GM21447 (cell line): ENCODE measurements at regions not wholly inside any gene's neighbourhood (a gene's known extent, or its start where the extent isn't known, plus 50 kb on each side); places are given as distances from the start of the nearest gene placed in this dataset.
"Not testable (repeated sequence)": the region's sequence is repeated elsewhere in the genome, so short reads cannot be mapped to it uniquely, and the experiment has no call there.

Experiments used
- ATAC-seq: cut with Tn5 transposase; IDR thresholded peaks from one replicate; pipeline ENCODE4 v1.9.1; 2021; ENCODE audit not compliant: unreplicated experiment

DNA sequence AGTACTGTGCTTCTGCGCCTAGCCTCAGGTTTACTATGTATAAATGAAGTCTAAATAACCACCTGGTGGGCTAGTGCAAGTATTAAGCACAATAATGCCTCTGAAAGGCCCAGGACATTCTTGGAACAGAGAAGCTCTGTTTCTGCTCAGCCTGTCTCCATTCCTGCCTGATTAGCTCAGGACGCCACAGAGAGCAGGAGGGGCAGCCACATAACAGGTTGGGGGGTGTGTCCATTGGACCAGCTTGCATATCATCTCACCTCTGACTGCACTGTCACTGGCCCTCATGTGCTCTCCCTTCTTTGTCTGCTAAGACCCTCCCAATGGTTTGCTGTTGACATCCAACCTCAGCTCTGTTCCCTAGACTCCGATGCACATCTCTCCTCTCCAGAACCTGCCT is 52.8 kb upstream of the IKZF1 start:
- no peak for ATAC-seq

DNA sequence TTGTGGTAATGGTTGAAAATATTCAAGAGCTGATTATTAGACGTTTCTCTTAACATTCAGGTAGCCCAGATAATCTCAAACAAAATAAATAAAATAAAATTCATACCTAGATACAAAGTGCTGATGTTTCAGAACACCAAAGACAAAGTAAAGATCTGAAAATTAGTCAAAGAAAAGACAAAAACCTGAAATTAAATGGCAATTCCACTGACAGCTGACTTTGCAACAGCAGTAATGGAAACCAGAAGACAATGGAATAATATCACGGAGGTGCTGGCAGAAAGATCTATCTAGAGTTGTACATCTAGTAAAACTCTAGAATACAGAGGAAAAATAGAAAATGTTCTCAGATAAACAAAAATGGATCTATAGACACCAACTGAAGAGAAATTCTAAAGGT is 58.0 kb upstream of the IKZF1 start:
- no peak for ATAC-seq

DNA sequence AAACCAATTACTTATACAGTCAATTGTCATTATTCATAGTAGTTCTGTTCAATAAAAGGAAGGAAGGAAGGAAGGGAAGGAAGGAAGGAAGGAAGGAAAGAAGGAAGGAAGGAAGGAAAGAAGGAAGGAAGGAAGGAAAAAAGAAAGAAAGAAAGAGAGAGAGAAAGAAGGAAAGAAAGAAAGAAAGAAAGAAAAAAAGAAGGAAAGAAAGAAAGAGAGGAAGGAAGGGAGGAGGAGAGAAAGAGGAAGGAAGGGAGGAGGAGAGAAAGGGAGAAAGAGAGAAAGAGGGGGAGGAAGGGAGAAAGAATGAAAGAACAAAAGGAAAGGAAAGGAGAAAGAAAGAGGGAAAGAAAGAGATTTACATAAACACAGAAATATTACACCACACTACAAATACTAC is 62.4 kb upstream of the IKZF1 start:
- not testable (repeated sequence) for ATAC-seq

DNA sequence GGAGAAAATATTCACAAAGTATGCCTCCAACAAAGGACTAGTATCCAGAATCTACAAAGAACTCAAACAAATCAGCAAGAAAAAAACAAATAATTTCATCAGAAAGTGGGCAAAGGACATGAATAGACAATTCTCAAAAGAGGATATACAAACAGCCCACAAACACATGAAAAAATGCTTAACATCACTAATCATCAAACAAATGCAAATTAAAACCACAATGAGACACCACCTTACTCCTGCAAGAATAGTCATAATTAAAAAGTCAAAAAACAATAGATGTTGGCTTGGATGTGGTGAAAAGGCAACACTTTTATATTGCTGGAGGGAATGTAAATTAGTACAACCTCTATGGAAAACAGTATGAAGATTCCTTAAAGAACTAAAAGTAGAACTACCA is 63.8 kb upstream of the IKZF1 start:
- ATAC-seq, result not testable (repeated sequence)

DNA sequence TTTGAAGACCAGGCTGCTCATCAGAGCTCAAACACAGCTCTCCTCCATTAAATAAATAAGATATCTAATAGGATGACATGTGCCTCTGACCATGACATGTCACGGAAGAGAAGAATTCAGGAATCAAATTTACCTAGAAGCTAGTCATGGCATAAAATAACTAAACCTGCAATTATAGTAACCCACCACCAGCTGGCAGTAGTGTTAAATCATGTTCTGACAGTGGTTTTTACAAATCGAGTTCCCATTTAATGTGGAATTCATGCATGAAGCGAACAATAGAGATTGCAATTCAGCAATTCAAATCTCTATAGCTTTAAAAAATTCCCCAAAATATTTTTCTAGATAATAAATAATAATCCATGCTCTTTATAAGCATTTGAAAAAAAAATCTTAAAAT is 74.6 kb upstream of the IKZF1 start:
- ATAC-seq, result no peak

DNA sequence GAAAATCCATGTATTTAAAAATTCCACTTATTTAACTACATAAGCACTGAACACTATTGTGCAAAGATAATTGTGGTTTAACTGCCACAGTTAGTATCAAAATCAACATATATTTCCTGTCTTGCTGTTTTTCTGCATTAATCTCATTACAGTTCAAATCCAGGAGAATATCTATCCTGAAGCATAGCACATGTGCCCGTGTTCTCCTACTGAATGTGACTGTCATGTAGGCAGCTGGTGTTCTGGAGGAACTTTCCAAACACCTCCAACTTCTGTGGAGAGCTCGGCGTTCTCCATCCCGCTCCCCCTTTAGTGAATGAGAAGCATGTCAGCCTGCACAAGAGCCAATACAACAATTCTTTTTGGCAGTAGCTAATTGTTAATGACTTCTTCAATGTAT is 76.4 kb upstream of the IKZF1 start:
- no peak for ATAC-seq

DNA sequence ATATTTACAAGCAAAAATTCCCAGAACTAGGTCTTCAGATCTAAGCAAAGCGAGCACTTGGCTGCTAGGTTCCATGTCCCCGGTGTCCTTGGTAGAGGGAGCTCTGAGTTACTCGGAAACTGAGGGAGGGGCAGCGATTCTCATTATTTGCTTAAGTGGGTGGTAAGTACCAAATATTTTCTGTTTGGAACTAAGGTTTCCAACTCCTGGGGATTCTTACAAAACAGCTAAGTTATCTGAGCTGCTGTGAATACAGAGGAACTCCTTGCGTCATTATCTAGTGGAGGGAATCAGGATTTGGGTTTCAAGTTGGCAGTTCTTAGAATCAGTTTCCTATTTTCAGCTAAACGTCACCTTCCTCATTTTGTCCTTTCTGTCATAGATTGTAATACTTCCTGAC is 76.8 kb upstream of the IKZF1 start:
- ATAC-seq, result no peak

DNA sequence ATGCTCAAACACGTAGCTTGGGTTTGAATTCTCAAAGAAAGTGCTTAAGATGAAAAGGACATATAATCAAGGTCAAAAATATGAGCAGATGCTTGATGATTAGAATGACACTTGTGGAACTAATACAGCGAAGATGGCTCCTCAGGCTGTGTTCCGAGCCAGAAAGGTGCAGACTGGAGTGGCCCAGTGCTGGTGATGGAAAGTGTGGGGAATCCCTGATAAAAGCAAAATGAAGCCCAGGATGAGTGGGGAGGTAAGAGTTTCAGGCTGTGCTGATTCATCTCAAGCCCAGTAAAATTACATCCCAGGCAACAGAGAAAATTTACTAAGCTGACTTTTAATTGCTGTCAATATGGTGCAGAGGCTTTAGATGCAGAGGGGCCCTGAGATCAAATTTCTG is 77.8 kb upstream of the IKZF1 start:
- no peak for ATAC-seq

DNA sequence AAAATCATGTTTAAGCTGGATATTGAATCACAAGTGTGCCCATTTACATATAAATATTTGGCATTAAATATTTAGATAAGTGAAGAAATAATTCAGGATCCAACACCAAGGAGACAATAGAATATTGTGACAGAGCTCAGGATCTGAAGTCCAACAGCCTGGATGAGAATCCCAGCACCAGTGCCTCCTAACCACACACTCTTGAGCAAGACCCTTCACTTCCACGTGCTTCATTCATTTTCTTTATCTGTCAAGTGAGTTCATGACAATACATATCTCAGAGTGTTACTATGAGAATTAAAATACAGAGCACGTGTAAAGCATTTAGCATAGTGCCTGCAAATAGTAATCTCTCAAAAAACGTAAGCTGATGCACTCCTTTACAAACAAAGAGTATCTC is 78.4 kb upstream of the IKZF1 start:
- no peak for ATAC-seq

DNA sequence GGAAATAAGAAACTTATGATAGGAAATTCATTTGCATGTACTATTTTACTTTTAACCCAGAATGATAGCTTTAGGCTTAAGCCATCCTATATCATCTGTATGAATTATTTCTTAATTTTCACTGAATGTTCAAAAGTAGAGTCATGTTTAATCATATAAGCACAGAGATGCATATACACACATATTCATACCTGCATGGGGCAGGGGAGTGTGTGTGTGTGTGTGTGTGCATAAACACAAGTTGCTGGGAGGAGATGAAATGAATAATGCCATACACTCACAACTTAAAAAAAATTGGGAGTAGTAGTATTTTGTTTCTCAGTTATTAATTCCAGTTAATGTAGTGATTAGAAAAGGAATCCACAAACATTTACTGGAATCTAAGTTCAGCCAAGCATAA is 83.1 kb upstream of the IKZF1 start:
- no peak for ATAC-seq

DNA sequence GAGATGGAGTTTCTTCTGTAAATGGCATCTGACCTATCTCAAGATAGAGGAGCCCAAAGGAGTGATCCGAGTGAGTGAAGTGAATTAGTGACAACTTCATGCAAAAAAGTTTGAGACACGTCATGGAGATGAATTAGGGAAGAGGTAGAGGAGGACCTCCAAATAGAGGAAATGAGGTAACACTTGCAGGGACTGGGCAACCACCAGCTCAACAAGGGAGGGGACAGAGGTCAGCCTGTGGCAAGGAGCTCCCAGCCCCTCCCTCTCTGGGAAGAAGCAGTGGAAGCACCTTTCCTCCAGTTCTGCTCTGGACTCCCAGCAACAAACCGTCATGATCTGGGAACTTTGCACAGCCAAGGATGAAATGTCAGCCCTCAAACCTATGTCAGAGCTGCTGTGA is 83.5 kb upstream of the IKZF1 start:
- no peak for ATAC-seq

DNA sequence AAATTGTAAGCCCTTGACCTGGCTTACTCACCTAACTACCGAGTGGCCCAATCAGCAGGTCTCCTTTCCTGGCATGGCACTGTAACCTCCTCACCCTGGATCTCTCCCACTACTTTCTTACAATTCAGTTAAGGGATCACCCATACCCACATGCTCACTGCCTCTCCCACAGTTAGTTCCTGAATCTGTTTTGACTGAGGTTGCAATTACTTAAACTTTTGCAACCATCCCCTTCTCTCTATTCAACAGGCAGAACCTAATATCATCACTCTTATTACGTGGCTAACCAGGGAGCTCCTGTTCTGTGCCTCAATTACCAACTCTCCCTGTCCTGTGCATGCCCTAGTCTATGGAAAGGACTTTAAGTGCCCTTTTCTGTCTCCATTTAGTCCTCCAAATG is 84.2 kb upstream of the IKZF1 start:
- no peak for ATAC-seq

DNA sequence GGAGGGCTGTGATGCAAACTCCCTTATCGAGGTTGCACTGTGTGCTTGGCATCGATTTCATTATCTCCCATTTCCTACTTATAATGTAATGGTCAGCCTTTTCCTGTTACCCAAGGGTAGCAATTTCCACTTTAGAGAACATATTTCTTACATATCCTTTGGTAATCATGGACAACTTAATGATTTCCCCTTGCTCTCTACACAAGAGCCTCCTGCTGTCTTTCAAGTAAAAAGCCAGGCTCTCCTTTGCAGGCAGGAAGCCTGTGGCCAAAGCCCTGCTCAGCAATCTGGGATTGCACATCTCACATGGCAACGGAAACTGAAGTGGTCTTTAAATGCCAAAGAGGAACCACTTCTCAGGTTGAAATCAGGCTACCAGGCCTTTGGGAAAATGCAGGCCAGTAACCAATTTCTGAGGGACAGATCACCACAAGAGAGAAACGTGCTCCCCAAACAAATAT is 86.7 kb upstream of the IKZF1 start:
- no peak for ATAC-seq

DNA sequence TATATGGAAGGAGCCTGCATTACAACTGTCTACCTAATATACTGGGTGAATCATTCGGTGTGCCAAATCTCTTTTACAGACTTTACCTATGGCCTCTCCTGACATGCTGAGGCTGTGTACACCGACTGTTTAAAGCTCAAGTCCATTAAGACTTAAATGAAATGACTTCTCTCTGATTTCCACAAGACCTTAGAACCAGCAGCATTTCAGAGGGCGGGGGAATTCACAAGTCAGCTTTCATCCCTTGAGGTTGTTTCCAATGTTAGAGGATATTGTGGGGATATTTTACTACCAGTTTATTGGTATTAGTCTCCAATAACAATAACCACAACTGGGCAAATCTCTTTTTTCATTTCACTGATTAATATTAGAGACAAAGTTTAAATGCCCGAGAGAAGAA is 87.1 kb upstream of the IKZF1 start:
- no peak for ATAC-seq

DNA sequence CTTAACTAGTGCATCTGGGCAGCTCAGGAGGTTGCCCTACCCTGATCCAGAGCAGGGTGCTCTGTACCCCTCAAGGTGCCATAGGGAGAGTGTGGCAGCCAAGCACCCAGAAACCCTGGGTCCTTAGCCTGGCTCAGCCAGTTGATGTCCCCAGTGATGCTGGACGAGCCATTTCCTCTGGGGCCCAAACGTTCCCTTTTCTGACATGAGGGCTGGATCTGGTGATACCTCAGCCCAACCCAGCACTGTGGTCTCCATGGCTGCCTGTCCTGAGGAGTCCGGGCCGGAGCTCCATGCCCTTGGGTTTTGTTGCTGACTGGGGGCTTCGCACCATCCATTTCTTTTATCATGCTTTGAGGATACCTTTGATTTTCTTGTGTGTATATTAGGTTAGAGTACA is 87.9 kb upstream of the IKZF1 start:
- no peak for ATAC-seq

DNA sequence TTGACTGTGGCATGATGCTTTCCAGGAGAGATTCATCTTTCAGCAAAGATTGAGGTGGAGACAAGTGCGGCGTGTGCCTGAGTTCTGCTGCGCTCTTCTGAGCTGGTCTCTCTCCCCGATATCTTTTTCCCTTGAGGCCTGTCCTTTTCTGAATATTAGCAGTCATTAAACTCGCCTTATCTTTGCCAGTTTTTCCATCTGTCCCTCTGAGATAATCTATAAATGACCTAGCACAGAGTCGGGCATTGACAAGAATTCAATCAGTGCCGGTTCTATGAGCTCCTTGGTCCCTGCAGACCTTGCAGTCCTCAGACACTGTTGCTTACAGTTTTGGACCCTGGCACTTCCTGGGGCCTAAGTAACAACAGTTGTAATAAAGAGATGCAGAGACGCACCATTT is 89.7 kb upstream of the IKZF1 start:
- ATAC-seq, result no peak

DNA sequence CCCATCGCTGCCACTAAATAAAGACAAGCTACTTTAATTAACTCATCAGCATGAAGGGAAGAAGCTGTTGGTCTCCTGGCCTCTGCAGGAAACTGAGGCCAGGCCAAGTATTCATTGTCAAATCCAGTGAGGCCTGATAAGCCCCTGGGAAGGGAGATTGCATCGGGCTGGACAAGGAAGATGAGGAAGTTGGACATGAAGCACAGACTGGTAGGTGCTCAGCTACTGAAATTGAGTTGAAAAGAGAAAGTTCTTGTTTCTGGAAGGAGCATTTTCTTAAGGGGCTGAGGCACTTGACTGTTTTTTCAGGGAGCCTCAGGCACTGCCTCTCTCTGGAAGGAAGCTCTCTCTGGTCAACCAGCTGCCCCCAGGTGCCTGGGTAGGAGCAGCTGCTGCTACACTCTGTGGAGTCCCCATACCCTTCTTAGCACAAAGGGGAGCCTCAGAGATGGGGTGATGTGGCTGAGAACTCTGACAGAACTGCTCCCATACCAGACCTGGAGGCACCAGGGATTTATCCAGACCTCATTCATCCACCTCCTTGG is 90.3 kb upstream of the IKZF1 start:
- no peak for ATAC-seq

DNA sequence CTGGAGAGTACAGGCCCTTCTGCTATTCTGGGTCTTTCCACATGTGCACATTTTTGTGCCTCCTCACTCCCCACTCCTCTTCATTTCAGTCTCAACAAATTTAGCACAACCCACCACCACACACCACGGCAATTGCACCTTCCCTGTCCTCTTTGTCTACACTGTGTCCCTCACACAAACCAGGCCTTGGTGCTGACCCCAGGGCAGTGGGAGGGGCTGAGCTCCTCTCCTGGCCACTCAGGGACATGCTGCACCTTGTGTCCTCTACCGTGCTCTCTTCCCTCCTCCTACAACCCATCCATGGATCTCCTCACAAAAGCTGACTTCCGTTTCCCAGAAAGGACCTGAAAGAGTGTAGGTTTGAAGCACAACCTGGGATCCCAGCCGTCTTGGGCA is 90.9 kb upstream of the IKZF1 start:
- ATAC-seq, result no peak

DNA sequence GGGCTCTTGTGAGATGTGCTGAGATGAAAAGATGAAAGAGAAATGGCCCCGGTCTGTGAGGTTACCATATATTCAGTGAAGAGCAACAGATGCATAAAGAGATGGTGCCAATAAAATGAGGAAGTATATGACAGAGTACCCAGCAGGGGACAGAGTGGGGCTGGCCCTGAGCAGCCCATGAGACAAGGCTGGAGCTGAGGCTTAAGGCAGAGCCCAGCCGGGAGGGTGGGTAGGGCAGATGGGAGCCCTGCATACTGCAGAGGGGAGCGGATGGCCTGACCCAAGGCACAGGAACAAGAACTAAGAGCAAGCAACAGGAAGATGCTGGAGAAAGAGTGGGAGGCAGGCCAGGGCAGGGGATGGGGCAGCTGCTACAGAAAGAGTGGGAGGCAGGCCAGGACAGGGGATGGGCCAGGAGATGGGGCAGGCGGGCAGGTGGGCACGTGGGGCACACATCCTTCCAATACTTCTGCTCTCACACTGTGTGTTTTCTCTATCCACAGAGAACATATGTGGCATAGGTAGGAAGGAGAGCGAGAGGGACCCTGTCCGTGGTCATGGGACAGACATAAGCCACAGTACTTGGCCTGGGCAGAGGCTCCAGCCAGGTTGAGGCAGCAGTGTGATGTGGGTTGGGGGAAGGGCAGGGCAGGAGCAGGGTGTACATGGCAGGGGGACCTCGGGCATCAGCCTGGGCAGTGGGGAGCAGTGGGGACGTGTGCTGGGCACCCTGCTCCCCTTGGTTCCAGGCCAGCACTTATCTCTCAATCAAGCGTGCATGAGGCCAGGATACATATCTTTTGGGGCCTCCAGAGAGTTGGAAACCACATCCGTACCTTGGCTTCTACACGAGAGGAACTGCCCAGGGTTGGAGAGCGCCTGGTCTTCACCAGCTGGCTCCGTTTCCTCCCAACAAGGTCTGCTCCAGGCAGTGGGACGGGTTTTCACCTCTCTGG is 91.6 kb upstream of the IKZF1 start:
- ATAC-seq, result peak; percentile 67

DNA sequence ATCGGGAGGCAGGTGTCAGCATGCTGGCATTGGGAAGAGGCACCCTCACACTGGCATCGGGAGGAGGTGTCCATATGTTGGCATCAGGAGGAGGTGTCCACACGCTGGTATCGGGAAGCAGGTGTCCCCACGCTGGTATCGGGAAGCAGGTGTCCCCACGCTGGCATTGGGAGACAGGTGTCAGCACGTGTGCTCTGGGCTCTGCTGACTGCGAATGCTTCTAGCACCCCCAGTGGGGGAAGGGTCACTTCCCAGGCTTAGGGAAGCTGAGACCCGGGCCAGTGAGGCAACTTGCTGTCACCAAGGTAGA is 92.5 kb upstream of the IKZF1 start:
- ATAC-seq, result no peak

DNA sequence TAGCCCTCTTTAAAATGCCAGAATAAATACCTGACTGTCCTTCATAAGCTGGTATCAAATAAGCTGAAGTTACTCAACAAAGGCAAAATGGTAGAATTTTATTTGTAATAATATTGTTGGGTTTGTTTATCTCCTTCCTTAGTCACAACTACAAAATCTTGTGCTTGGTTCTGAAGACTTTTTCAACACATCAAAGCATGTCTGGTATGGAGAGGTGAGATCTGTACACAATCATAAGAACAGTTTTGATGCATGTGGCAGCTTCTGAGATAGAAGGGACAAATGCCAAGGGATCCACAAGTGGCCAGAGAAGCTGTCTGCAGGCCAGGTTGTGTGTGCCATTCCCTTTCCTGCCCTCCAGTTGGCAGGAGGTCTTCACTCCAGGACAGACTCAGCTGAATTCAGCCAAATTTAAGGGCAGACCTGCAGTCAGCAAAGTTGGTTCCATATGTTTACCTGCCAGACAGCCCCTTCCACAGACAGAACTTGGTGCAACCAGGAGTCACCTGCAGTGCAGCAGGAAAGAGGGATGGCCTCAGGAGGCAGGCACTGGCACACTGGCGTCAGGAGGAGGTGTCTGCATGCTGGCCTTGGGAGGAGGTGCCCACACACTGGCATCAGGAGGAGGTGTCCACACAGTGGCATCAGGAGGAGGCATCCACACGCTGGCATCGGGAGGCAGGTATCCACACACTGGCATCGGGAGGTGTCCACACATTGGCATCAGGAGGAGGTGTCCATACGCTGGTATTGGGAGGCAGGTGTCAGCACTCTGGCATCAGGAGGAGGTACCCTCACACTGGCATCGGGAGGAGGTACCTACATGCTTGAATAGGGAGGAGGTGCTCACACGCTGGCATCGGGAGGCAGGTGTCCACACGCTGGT is 93.1 kb upstream of the IKZF1 start:
- ATAC-seq, result no peak

DNA sequence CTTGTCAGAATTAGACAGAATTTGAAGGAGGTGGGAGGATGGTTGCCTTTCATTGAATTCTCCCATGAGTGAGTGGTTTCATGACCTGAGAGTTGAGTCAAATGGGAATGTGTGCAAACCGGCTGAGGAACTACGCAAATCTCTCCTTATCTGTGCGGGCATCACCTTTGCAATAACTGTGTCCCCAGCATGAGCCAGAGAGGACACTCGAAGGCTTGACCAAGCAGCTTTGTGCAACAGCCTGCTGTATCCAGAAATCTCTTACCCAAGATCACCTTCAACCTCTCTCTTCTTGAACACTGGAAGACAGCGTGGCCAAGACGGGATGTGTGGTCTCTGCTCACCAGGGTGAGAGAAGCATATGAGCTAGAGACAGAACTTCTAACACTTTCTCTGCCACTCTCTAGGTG is 93.8 kb upstream of the IKZF1 start:
- no peak for ATAC-seq
